HTR-8/SVneo (cell line): ENCODE measurements at regions not wholly inside any gene's neighbourhood (a gene's known extent, or its start where the extent isn't known, plus 50 kb on each side); places are given as distances from the start of the nearest gene placed in this dataset.

ENCODE experiments used
- DNase-seq: peaks from one replicate; pipeline ENCODE4 v3.0.0; 2011; ENCODE audit warnings: low spot score, mixed read lengths; ENCODE audit not compliant: insufficient read length
- FAIRE-seq: peaks from 2 replicates; lab custom pipeline; 2011; peaks lifted over from hg19 to GRCh38; lab: Jason Lieb, UNC

GRCh38 chr2:5911718-5912117 lies 219.5 kb downstream of the SOX11 start:
- FAIRE-seq: no peak

GRCh38 chr2:5913711-5914395 lies 221.7 kb downstream of the SOX11 start:
- no peak for DNase-seq
- no peak for FAIRE-seq

More at GRCh38 chr2:5911718-5912117, 219.5 kb downstream of the SOX11 start:
- DNase-seq: no peak

GRCh38 chr2:5914811-5915611 lies 222.8 kb downstream of the SOX11 start:
- DNase-seq (no peak), FAIRE-seq (no peak)

- FAIRE-seq: no peak
- no peak for DNase-seq
Measured at GRCh38 chr2:5915881-5916310, 223.7 kb downstream of the SOX11 start.

GRCh38 chr2:5921081-5921642 lies 229.0 kb downstream of the SOX11 start:
- DNase-seq: no peak
- FAIRE-seq: no peak

GRCh38 chr2:5923957-5924945 lies 232.1 kb downstream of the SOX11 start:
- FAIRE-seq (no peak), DNase-seq (no peak)

- DNase-seq (no peak), FAIRE-seq (no peak)
Measured at GRCh38 chr2:5925604-5926003, 233.4 kb downstream of the SOX11 start.

GRCh38 chr2:5926871-5927512 lies 234.8 kb downstream of the SOX11 start:
- DNase-seq: no peak
- FAIRE-seq: no peak

- DNase-seq (no peak), FAIRE-seq (no peak)
Measured at GRCh38 chr2:5932556-5933469, 240.6 kb downstream of the SOX11 start.

- DNase-seq (no peak), FAIRE-seq (no peak)
Measured at GRCh38 chr2:5933669-5934068, 241.5 kb downstream of the SOX11 start.

- DNase-seq: no peak
- FAIRE-seq: no peak
Measured at GRCh38 chr2:5937321-5937720, 245.1 kb downstream of the SOX11 start.

- DNase-seq: no peak
- FAIRE-seq: no peak
Measured at GRCh38 chr2:5937851-5938565, 245.8 kb downstream of the SOX11 start.

- no peak for FAIRE-seq
- DNase-seq: no peak
Measured at GRCh38 chr2:5938566-5938896, 246.3 kb downstream of the SOX11 start.

- no peak for FAIRE-seq
Measured at GRCh38 chr2:5939553-5939952, 247.4 kb downstream of the SOX11 start.

GRCh38 chr2:5940596-5941535 lies 248.7 kb downstream of the SOX11 start:
- FAIRE-seq (no peak), DNase-seq (no peak)

More at GRCh38 chr2:5939553-5939952, 247.4 kb downstream of the SOX11 start:
- DNase-seq: no peak

GRCh38 chr2:5942204-5942603 lies 250.0 kb downstream of the SOX11 start:
- DNase-seq: no peak
- FAIRE-seq: no peak

- no peak for FAIRE-seq
- DNase-seq: no peak
Measured at GRCh38 chr2:5945742-5946141, 253.6 kb downstream of the SOX11 start.
